K562 (cell line): ENCODE measurements at regions not wholly inside any gene's neighbourhood (a gene's known extent, or its start where the extent isn't known, plus 50 kb on each side); places are given as distances from the start of the nearest gene placed in this dataset.

Experiments used
- ATAC-seq: fragments of 200-7000 bp; cut with Tn5 transposase; 3 replicates; pipeline ENCODE4 v1.9.1; 2020; ENCODE audit warnings: moderate library complexity
- BruUV-seq: library from RNA; stranded (reverse); fragments of 400-500 nt; replicated peaks from 2 replicates; lab custom pipeline; 2021; lab: Mats Ljungman, UMichigan
- CTCF ChIA-PET: fragments of 300-600 bp; formaldehyde crosslinking; extraction: SDS; loops from one replicate; lab custom pipeline; 2021; ENCODE audit warnings: low intra/inter-chr PET ratio; lab: Yijun Ruan, JAX
- POLR2A ChIA-PET: fragments of 300-600, 350-650 bp; sonication (Branson Sonifier 250); formaldehyde crosslinking; extraction: SDS; loops from one replicate; lab custom pipeline; 2021; ENCODE audit warnings: antibody characterized with exemption, inconsistent platforms; lab: Yijun Ruan, JAX
- DNase-seq, 4 experiments: peaks; one replicate each; pipeline versions ENCODE4 v3.0.0 to v3.0.0-alpha.2; 2011 to 2018; ENCODE audit warnings: low spot score in 3 of 4, mixed read lengths in 3 of 4; ENCODE audit errors: extremely low read depth in 1 of 4
- FAIRE-seq: peaks from 2 replicates; lab custom pipeline; 2011; peaks lifted over from hg19 to GRCh38; lab: Jason Lieb, UNC
- H2AFZ ChIP-seq: 2 replicates; pipeline ENCODE4 v1.6.0; 2011; ENCODE audit warnings: low read depth, low read length, control low read depth, inconsistent platforms
- H3K27ac ChIP-seq: fragments of 200-600 bp; 3 replicates; pipeline ENCODE4 v1.8.0; 2011; ENCODE audit warnings: low read depth, mild to moderate bottlenecking, control low read depth, inconsistent platforms, low read length, moderate library complexity, mixed read lengths; ENCODE audit errors: extremely low read depth
- H3K27me3 ChIP-seq, 2 experiments: fragments of 300-600 bp in 1 of 2; 2 replicates in 1 of 2; 3 replicates in 1 of 2; pipeline versions ENCODE4 v1.6.0 to v1.8.0; 2011; ENCODE audit warnings: inconsistent platforms in 2 of 2, low read length in 2 of 2, mild to moderate bottlenecking in 1 of 2, mixed read lengths in 1 of 2, moderate library complexity in 1 of 2; ENCODE audit not compliant: control insufficient read depth in 2 of 2, insufficient read depth in 2 of 2
- H3K36me3 ChIP-seq: fragments of 300-600 bp; 3 replicates; pipeline ENCODE4 v1.8.0; 2011; ENCODE audit warnings: mild to moderate bottlenecking, low read length, inconsistent platforms; ENCODE audit not compliant: control insufficient read depth, insufficient read depth
- H3K4me1 ChIP-seq, 2 experiments: fragments of 200-600 bp in 1 of 2; replicated peaks in 1 of 2; 2 replicates in 1 of 2; 3 replicates in 1 of 2; pipeline versions ENCODE4 v1.5.1 to v1.8.0; 2011; ENCODE audit warnings: inconsistent platforms in 2 of 2, low read length in 2 of 2, mild to moderate bottlenecking in 1 of 2, mixed read lengths in 1 of 2, moderate library complexity in 1 of 2; ENCODE audit not compliant: control insufficient read depth in 2 of 2, insufficient read depth in 2 of 2
- H3K4me2 ChIP-seq: 2 replicates; pipeline ENCODE4 v1.6.1; 2011; ENCODE audit warnings: low read length, control low read depth, inconsistent platforms, mixed read lengths; ENCODE audit not compliant: insufficient read depth
- H3K4me3 ChIP-seq: fragments of 200-600 bp; sonication (generic), shearing (Covaris generic); 2 replicates; pipeline ENCODE4 v1.5.1; 2016; ENCODE audit warnings: control low read depth, inconsistent platforms
- H3K79me2 ChIP-seq: fragments of 200-600 bp; 3 replicates; pipeline ENCODE4 v1.8.0; 2011; ENCODE audit warnings: low read length, inconsistent platforms; ENCODE audit not compliant: control insufficient read depth, insufficient read depth
- H3K9ac ChIP-seq, 2 experiments: 2 replicates each; pipeline versions ENCODE4 v1.6.0 to v1.6.1; 2011; ENCODE audit warnings: low read depth in 2 of 2, low read length in 2 of 2, control low read depth in 1 of 2, inconsistent platforms in 1 of 2, mild to moderate bottlenecking in 1 of 2, mixed read lengths in 1 of 2; ENCODE audit not compliant: insufficient read depth in 1 of 2
- H3K9me1 ChIP-seq: one replicate; pipeline ENCODE4 v1.6.0; 2011; ENCODE audit warnings: inconsistent platforms, mild to moderate bottlenecking, low read length, moderate library complexity; ENCODE audit not compliant: control insufficient read depth, insufficient read depth
- H3K9me3 ChIP-seq: replicated peaks from 2 replicates; pipeline ENCODE4 v1.5.1; 2011; ENCODE audit warnings: low read depth, low read length, inconsistent platforms; ENCODE audit not compliant: control insufficient read depth, insufficient read depth
- H4K20me1 ChIP-seq: replicated peaks from 2 replicates; pipeline ENCODE4 v1.6.1; 2011; ENCODE audit warnings: low read length, inconsistent platforms, mixed read lengths; ENCODE audit not compliant: control insufficient read depth, insufficient read depth
- BMI1 ChIP-seq: fragments of 150-350 bp; IDR thresholded peaks from 2 replicates; pipeline ENCODE4 v1.6.1; 2014; ENCODE audit warnings: low read length
- CBX5 ChIP-seq: IDR thresholded peaks from 2 replicates; pipeline ENCODE4 v1.6.1; 2014; ENCODE audit warnings: low read depth, borderline replicate concordance
- CTCF ChIP-seq, 3 experiments: IDR thresholded peaks in 2 of 3; conservative IDR thresholded peaks in 1 of 3; 2 replicates each; pipeline ENCODE4 v1.5.1; 2011 to 2012; ENCODE audit warnings: low read length in 3 of 3, mild to moderate bottlenecking in 3 of 3, control low read depth in 2 of 3, improper control_type of control experiment in 1 of 3, inconsistent platforms in 1 of 3, low read depth in 1 of 3, mixed read lengths in 1 of 3, moderate library complexity in 1 of 3; ENCODE audit not compliant: insufficient read depth in 2 of 3
- DDX20 ChIP-seq: fragments of 450-650 bp; IDR thresholded peaks from 2 replicates; pipeline ENCODE4 v1.6.1; 2016; ENCODE audit warnings: missing genetic modification characterization, low read depth, mild to moderate bottlenecking, missing compliant biosample characterization, moderate library complexity
- SIN3B ChIP-seq: fragments of 450-650 bp; IDR thresholded peaks from 2 replicates; pipeline ENCODE4 v1.6.1; 2017; ENCODE audit warnings: low read depth, mild to moderate bottlenecking, moderate library complexity
- ZNF217 ChIP-seq: sonication (generic); formaldehyde crosslinking; IDR thresholded peaks from 2 replicates; pipeline ENCODE4 v1.8.0; 2022; ENCODE audit warnings: mild to moderate bottlenecking, missing genetic modification reagents
- ZNF318 ChIP-seq, 2 experiments: fragments of 450-650 bp; IDR thresholded peaks; 2 replicates each; pipeline ENCODE4 v1.6.1; 2016; ENCODE audit warnings: mild to moderate bottlenecking in 2 of 2, borderline replicate concordance in 1 of 2, low read depth in 1 of 2, moderate library complexity in 1 of 2
- ZNF518B ChIP-seq: fragments of 250-450 bp; sonication (Bioruptor Pico); IDR thresholded peaks from 2 replicates; pipeline ENCODE4 v1.5.0; 2021; ENCODE audit warnings: mild to moderate bottlenecking, moderate library complexity
- WGBS: fragments of 100-300 bp; shearing (Covaris generic); methylation state at CpG from one replicate; pipeline ENCODE4 v1.1.6; 2016; ENCODE audit warnings: low coverage, mixed read lengths; ENCODE audit not compliant: insufficient coverage; ENCODE audit errors: missing lambda C conversion rate; 5-methylcytosine and 5-hydroxymethylcytosine counted together
- in situ Hi-C: fragments of 300-500 bp; cut with MboI; formaldehyde crosslinking; loops from 4 replicates; pipeline ENCODE4 v1.15.0; 2018; ENCODE audit warnings: inconsistent platforms, mixed read lengths
- intact Hi-C: fragments of 100-400 bp; cut with micrococcal nuclease; formaldehyde crosslinking; loops from 2 replicates; pipeline ENCODE4 v1.14.2; 2022

- no peak for ATAC-seq
- H3K27ac ChIP-seq: no peak overlapping the region
- no peaks in the 10 kb centered on the region for H3K9me3 ChIP-seq
- no peak overlapping the region for H3K4me3 ChIP-seq
- ChIA-PET CTCF (no interaction called here), POLR2A (no interaction called here)
- H3K27me3 ChIP-seq: no peaks in the 10 kb centered on the region
- H3K9me1 ChIP-seq: no peaks in the 10 kb centered on the region
- in situ Hi-C loops (no loop called here), intact Hi-C loops (no loop called here)
- 8% methylated on average over 1 of the region's 1 CpG for WGBS
- H4K20me1 ChIP-seq: no peaks in the 10 kb centered on the region
- DNase-seq: no peak
- H3K9ac ChIP-seq: no peak overlapping the region
- no peak for FAIRE-seq
- H3K79me2 ChIP-seq: no peaks in the 10 kb centered on the region
- no TSS peak for BruUV-seq
- no peaks in the 10 kb centered on the region for H3K36me3 ChIP-seq
- no peak overlapping the region for H3K4me2 ChIP-seq
- H2AFZ ChIP-seq: no peak overlapping the region
- no peaks in the 10 kb centered on the region for H3K4me1 ChIP-seq
- TF ChIP-seq DDX20 (tag) (no peak), ZNF318 (IDR thresholded peaks at IDR 0.05; ENCODE audit: borderline replicate concordance in 1 of 2, low read depth in 1 of 2) (no peak), CTCF (IDR thresholded peaks at IDR 0.05 in 2 of 3, conservative IDR thresholded peaks at IDR 0.05 in 1 of 3; ENCODE audit: insufficient read depth in 2 of 3, low read depth in 1 of 3, low read length in 3 of 3) (no peak), CBX5 (no peak), BMI1 (no peak), ZNF217 (CRISPR knock-in tag) (no peak), ZNF518B (CRISPR knock-in tag) (no peak), SIN3B (no peak)
These were observed 197.8 kb downstream of the RDH14 start for GRCh38 chr2:18362696-18363095.
